GM18907 (cell line): ENCODE measurements at regions not wholly inside any gene's neighbourhood (a gene's known extent, or its start where the extent isn't known, plus 50 kb on each side); places are given as distances from the start of the nearest gene placed in this dataset.

Experiments used
- ATAC-seq: cut with Tn5 transposase; IDR thresholded peaks from one replicate; pipeline ENCODE4 v1.9.1; 2021; ENCODE audit warnings: mild to moderate bottlenecking, moderate library complexity; ENCODE audit not compliant: unreplicated experiment

DNA sequence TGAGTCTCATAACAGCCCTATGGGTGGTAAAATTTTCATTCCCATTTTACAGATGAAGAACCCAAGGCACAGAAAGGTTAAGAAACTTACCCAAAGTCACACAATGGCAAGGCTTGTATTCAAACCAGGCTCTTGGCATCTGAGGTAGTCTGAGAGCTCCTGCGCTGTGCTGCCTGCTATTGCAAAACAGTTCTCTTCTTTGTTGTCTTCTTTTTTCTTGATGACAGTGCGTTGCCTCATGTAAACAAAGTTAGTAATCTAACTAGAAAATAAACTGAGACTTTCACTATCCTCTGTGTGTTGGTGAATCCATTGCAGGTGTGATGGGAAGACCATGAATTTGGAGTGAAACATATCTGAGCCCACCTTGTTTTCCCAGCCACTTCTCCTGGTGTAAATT lies 240.8 kb downstream of the PTEN start:
- no peak for ATAC-seq

DNA sequence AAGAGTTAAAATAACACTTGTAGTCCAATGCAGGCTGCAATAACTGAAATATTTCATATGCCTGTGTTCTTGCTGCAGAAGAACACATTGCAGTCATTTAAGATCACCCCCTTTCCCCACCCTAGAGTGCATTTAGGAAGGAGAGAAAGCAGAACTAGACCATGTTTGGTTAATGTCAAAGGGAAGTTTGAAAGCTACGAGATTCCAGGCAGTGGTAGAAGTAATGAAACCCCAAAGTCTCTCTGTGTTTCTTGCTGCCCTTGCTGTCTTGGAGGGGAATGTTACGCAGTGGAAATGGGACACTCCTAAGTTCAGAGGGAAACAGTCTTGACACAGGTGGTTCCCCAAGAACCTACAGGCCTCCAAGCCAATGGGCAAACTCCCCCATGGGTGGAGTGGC lies 242.9 kb downstream of the PTEN start:
- no peak for ATAC-seq

DNA sequence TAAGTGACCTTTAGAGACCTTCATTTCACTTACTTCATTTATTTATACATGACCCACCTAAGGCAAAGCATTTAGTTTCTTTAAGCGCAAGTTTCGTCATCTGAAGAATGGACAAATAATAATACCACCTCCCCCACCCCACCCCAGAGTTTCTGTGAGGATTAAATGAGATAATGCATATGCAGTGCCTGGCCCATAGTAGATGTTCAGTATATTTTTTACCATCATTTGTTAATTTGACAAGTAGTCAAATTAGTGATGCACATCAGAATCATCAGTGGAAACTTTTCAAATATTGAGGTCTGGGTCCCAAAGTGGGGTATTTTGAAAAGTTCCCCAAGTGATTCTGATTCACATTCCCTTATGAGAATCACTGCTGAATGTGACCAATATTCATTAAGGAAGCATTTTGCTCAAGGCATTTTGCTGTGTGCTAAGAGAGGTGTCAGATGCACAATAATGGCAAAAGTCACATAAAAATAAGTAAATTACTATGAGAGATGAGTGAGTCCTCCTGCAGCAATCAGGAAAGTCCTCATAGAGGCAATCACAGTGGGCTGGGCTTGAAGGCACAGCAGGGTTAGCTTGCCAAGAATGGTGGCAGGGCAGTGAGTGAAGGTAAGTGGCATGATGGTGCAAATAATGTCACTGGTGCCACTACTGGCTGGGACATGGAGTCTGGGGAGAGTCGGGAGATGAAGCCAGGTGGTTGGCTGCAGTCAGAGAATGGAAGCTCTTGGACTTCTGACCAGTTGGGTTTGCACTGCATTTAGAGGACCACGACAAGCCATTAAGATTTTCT lies 244.1 kb downstream of the PTEN start:
- no peak for ATAC-seq

DNA sequence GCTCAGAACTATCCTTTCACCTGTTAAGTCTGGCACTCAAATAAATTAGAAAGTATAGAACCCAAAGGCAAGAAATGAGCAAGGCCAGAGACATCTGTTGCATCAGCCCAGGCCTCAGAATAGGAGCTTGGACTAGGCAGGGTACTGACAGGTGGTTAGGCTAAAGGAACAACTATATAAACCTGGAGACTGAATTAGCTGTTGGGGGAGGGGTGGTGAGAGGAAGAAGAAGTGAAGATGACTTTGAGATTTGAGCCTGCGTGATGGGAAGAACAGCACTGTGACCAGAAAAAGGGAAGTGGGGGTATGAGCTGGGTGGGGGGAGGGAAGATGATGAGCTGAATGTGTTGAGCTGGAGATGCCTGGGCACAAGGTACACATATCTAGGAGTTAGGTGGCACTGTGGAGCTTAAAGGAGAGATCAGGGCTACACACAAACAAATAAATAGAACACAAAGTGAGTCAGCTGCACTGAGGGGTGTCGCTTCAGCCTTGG lies 244.7 kb downstream of the PTEN start:
- ATAC-seq = peak; percentile 35

DNA sequence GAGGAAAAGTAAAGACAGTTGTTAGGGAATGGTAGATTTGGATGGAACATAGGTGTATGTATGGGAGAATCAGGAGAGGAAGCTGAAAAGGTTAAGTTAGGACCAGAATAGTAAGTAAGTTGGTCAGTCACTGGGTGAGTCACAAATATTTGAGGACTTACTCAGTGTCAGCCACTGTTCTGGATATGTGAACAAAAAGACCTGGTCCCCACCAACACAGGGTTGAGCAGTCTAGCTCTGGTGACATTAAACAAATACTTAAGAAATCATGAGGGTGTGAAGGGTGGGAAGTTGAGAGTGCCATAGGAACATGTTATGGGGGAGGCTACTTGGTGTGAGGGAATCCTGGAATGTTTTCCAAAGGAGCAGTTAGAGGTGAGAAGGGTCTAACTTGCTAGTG lies 246.9 kb downstream of the PTEN start:
- no peak for ATAC-seq

DNA sequence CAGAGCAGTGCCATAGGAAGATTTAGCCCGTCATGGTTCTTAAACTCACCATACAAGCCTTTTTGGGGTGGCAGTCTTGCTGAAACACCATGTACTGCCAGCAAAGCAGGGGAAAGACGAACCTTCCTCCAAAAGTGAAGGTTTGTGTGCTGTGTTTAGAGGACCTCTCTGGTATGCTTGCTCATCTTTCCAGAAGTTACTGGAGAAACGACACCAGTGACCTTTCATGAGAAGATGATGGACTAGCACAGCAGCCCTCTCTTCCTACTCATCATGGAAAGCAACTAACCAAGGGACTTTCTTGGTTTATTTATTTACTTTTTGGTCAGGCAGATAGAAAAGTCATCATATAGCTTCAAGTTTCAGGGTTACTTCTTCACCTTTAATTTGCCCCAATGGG lies 247.4 kb downstream of the PTEN start:
- ATAC-seq = no peak

DNA sequence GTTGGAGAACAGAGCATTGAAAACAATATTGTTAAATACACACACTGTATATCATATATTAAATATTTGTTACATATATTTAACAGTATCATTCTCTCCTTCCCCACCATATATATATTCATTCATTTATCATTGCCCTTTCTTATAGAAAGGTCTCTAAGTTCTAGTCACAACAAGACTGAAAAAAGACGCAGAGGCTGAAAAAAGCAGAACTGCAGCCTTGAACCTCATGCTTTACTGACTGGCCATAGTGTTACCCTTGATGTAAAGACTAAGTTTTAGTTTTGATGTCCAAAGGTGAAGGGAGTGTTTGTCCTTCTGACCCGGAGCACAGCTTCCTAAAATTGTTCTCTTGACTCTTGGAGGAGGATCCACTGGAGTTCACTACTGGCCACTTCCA lies 247.9 kb downstream of the PTEN start:
- ATAC-seq = no peak

DNA sequence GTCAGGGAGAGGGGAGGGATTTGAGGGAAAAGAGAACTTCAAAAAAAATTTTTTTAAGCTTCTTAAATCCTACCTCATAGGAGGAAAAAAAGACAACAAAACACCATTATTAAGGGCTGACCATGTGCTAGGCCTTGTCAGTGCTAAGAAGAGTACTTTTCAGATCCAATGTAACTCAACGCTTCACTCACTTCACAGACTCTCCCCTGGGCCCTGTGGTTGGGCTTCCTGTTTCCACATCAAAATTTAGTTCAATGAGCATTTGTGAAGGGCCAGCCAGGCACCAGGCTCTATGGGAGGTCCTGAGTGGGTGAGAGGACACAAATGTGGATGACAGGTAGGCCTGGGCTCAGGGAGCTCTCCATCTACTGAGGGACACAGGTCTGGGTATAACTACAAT lies 249.8 kb downstream of the PTEN start:
- ATAC-seq = peak; percentile 34

DNA sequence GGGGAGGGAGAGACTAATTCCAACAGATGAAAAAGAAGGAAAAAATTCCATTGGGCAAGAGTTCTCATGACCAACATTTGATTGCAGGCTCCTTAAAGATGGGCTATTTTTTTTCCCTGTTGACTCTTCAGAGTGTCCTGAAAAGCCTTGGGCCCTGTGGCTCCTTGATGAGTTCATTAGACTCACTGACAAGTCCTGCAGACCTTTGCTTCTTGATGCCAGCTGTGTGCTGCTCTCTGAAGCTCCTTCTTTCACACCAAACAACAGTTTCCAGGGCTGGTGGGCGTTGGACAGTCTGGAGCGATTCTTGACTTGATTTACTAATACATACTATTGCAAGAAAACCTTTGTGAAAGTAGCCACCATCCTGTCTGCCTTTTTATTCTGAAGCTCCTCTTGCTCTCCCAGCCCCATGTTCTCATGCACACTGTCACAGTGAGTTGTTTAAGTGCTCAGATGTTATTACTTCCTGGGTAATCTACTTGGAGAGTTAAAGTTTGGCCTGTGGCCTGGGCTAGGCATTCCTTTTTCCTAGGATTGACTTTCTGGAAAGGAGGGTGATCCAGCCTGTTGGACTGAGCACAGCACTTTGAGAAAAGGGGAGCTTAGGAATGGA lies 250.3 kb downstream of the PTEN start:
- no peak for ATAC-seq

DNA sequence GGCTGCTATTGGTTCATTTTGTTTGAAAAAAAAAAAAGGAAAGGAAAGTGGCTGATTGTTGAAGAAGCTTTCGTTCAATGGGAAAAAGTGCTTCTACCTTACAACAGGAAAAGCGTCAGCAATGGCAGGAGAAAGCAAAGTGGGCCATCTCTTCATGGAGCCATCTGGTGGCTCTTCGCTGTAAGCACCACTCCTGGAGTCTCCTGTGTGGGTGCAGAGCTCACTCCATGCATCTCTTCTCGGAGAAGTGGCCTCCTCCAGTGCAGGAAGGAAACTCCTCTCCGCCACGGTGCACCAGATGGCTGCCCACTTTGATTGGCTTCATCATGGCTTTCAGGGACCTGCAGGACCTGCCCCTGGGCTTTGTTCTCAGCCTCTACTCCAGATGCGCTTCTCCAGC lies 250.9 kb downstream of the PTEN start:
- no peak for ATAC-seq

DNA sequence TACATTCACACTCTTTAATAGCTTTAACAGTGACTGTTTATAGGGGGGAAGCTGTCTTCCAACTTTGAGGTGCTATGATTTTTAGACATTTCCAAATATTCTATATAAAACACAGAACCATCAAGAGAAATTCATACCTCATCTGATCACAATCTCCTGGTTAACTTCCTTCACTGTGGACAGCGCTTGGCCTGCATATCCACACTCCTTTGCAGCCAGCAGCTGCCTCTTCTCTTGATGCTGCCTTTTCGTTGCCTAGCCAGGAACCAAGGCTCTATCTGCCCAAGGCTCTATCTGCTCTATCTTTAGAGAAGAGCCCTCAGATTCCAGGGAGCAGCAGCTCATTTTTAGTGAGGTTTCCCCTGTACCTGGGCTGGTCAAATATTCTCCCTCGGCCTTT lies 252.0 kb downstream of the PTEN start:
- ATAC-seq = no peak

DNA sequence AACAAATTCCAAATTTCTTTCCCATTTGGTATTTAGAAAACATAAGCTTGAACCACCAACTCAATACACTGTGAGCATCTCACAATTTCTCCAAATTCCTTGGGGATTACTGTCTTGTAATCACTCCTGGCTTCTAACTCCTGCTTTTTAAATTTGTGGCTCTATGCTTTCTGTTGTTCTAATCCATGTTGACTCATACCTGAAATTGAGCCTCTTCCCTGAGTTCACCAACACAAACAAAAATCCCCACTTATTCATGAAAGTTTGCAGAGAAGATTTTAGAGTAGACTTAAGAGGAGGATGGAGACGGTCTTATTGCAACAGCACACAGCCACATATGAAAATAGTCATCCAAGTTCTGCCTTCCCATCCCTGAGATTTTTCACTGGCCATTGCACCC lies 252.5 kb downstream of the PTEN start:
- ATAC-seq = no peak

DNA sequence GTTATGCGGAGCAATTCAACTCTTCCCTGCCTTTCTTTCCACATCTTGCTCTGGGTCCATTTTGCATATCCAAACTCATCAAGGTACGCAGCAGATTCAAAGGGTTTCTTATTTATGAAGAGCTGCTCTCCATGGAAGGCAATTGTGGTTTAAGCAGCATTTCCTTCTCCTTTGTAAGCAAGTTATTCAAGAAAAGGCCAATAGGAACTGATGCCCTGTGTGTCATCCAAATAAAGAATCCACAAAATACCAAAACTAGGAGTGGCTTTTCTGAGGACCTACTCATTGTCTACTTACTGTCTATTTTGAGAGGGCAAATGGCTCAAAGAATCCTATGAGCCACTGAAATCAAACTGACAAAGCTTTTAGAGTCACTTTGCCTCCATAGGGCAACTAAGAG lies 253.1 kb downstream of the PTEN start:
- no peak for ATAC-seq

DNA sequence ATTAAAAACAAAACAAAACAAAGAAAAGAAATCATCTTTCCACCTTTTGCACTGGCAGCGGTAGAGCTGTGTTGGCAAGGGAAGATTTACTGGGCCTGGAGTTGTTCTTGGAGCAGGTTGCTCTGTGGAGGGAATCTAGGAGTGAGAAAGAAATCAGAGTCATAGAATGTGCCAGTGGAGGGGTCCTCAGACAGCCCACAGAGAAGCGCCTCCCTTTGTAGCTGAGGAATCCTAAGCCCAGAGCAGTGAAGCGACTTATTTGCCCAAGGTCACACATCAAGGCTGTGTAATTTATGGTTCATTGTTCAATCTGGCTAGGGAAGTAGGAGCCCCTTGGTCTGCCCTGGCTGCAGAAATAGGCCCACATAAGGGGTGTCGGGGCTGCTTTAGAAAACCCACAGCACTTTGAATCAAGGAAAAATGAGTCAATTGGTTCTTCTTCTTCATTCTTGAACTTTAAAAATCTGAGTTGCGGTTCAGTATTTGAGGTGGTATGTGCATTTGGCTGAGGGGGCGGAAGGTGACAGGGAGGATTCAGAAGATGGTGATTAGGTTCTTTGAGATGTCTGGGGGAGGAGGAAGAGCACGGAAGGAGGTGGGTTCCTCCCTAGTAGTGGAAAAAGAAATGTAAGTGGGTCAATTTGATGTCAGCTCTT lies 253.7 kb downstream of the PTEN start:
- peak; percentile 28 for ATAC-seq

DNA sequence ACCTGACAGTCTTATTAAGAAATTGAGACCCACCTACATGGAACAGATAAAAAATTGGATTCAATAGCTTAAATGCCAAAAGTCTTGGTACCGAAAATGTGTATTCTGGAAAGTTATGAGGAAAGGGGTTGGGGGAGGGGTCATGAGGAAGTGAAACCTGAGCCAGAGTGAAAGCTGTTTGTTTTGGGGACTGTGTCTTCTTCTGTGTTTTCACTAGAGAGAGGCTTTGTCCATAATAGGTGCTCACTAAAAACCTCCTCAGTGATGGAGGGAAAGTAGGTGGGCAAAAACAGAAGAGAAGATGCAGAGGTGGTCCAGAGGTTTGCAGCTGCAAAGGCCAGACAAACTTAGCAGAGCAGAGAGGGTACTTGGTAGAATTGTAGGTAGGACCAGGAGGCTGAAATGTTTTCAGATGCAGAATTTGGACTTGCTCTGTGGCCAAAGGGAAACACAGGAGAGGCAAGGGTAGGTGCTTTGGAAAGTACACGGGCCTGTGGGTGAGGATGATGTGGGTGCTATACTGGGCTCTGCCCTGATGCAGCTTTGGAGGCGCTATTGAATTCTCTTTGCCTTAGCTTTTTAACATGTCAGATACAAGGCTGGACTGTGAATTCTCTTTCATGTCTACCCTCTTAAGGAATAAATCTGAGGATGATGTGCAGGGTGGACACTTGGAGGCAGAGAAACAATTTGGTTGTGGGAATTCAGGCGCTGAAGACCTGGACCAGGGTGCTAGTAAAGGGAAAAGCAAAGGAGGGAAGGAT lies 254.6 kb downstream of the PTEN start:
- no peak for ATAC-seq

DNA sequence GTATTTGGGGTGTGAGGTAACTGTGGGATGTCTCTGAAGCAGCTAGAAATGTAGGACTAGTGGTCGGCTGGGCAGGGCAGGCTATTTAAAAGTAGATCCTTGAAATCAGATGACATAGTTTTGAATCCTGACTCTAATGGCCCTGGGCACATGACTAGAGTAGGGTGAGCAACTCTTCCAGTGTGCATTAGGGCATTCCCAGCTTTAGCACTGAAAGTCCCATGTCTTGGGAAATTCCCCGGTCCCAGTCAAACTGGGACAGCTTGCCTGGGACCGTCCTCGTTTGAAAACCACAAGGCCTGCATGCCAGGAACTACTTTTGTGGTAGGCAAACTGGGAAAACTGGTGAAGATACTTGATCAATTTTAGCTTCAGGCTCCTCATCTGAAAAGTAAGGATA lies 255.3 kb downstream of the PTEN start:
- no peak for ATAC-seq

DNA sequence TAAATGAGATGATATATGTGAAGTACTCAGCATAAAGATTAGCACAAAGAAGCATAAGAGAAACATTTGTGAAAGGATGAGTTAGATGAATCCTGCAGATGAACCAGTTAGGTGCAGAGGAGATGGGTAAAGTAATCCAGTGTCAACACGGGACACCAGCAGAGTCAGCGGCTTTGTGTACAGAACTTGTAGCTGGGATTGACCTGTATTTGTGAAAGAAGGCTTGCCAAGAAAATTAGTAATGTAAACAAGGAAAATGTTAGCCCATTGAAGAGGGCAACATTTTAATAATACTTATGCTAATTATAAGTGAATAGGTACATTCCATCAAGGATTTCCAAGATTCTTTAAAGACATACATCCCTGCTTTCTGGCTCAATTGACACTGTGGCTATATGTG lies 255.7 kb downstream of the PTEN start:
- no peak for ATAC-seq

DNA sequence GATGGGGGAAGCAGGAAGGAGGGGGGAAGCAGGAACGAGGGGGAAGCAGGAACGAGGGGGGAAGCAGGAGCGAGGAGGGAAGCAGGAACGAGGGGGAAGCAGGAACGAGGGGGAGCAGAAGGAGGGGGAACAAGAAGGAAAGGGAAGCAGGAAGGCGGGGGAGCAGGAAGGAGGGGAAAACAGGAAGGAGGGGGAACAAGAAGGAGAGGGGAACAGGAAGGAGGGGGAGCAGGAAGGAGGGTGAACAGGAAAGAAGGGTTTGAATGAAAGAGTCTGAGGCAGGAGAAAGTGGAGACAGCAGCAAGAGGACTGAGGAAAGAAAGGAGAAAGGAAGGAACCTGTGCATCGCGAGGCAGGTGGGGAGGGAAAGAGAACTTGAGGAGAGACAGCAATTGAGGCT lies 256.6 kb downstream of the PTEN start:
- no peak for ATAC-seq

DNA sequence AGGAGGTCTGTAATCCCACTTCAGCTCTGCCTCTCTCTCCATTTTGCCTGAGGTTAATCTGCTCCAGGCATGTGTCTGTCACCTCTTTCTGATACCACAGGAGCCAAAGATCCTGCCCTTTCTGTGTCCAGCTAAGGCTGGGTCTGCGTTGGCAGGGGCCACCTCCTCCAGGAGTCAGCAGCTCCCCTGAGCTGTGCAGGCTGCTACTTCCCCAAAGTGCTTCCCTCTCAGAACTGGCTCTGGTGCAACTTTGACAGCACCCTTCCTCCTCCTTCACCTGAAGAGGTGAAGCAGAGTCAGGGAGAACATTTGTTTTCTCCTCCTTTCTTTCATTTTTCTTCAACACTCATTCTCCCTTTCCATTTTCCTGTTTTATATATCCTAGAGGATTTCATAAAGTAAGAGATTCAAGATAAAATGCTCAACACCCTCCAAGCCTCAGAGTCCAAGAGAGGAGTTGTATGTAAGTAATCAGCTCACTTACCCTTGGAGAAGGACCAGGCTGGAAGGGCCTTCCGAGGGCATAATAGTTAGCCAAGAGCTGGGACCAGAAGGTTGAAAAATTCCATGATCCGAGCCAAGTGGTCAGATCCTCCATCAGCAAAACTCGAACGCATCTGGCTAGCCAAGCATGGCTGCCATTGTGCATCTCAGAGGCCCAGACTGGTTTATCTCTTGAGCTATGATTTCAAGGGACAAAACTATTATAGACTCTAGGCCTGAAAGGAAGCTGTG lies 257.3 kb downstream of the PTEN start:
- no peak for ATAC-seq

DNA sequence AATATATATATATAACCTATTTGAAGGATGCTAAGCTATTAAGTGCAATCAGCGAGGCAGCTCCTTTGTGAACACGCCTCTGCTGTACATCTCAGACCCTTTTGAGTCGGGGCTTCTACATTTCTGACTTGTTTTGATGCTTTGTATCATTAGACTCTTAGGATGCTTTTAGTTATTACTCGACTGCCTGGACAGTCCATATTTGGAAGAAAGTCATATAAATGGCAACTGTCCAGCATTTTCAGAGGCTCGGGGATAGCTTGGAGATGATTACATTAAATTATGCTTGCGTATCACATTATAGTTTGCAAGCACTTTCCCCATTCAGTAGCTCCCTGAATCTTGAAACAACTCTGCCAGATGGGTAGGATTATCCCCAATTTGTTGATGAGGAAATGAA lies 257.9 kb downstream of the PTEN start:
- ATAC-seq = no peak

DNA sequence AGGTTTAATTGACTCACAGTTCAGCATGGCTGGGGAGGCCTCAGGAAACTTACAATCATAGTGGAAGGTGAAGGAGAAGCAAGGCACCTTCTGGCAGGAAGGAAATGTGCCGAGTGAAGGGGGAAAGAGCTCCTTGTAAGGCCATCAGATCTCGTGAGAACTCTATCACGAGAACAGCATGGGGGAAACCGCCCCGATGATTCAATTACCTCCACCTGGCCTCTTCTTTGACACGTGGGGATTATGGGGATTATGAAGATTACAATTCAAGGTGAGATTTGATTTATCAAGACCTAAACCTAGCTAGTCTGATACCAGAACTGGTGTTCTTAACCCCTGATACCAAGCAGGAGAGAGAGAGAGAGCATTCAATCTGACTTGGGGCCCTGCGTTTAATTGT lies 258.7 kb downstream of the PTEN start:
- ATAC-seq = no peak
